ENCODE measurements at regions not wholly inside any gene's neighbourhood (a gene's known extent, or its start where the extent isn't known, plus 50 kb on each side); places are given as distances from the start of the nearest gene placed in this dataset.

DNA sequence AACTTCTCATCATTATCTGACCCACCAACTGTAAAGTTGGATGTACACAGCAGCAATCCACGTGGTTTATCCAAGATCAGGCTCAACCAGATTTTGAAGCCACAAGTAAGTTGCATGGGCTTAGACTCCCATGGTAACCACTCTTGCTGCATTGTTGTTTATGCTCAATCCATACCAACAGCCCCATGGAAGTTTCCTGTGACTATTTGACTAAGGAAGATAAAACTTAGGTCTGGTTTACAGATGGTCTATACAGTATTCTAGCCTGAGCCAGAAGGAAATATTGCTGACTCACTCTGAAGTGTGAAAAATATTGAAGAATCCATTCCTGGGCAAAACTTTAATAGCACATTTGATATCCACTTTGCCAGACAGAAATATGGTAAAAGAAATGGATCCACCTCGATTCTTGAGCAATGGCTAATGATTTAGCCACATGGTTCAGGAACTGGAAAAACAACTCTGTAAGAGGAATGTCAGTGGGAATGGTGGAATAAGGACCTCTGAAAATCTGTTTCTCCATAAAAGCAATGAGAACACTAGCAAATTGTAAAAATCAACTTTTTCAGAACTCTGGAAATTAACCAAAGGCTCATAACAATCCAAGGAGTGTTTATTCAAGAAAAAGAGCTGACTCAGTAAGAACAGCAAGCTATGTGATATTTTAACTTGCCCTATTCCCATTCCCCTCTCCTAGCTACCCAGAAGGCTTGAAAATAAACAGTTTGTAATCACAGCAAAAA, 162.9 kb upstream of the STT3B start:
- TF ChIP-seq, protein P1, sequence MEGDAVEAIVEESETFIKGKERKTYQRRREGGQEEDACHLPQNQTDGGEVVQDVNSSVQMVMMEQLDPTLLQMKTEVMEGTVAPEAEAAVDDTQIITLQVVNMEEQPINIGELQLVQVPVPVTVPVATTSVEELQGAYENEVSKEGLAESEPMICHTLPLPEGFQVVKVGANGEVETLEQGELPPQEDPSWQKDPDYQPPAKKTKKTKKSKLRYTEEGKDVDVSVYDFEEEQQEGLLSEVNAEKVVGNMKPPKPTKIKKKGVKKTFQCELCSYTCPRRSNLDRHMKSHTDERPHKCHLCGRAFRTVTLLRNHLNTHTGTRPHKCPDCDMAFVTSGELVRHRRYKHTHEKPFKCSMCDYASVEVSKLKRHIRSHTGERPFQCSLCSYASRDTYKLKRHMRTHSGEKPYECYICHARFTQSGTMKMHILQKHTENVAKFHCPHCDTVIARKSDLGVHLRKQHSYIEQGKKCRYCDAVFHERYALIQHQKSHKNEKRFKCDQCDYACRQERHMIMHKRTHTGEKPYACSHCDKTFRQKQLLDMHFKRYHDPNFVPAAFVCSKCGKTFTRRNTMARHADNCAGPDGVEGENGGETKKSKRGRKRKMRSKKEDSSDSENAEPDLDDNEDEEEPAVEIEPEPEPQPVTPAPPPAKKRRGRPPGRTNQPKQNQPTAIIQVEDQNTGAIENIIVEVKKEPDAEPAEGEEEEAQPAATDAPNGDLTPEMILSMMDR (IDR thresholded peaks at IDR 0.05; ENCODE audit: insufficient read depth, low read depth, low read length), result no peak
- peak; percentile 18 for DNase-seq (ENCODE audit: low read depth)
- no peak overlapping the region for H3K4me3 ChIP-seq (ENCODE audit: low read depth, low read length)

DNA sequence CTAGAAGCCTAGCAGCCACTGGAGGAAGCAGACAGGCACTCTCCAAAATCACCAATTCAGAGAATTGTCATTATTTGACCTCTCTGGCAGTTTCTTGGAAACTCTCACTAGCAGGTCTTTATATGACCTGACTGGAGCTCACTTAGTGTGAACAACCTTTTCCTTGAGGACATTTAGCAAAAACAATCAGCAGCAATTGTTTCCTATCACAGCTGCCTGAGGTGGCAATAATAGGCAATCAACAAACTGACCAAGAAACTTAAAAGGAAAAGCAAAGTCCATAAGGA, 162.4 kb upstream of the STT3B start:
- TF ChIP-seq, protein P1 (IDR thresholded peaks at IDR 0.05; ENCODE audit: insufficient read depth, low read depth, low read length), result no peak
- H3K4me3 ChIP-seq (ENCODE audit: low read depth, low read length), result no peak overlapping the region

DNA sequence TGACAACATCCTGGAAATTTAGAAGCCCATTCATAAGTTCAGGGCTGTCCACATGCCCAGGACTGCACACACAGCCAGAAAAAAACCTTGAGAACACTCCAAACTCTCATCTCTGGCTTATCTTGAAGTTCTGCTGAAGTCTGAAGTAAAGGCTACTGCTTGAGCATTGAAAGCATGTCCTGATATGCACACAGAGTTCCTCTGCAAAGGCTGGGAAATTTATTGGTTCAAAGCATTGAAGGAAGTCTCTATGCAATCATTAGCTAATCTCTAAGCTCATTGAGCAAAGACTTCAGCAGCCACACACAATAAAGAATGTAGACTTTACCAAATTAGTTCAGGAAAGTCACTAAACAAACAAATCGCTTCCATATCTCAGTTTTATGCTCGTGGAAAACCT, 162.0 kb upstream of the STT3B start:
- TF ChIP-seq, protein P1 (IDR thresholded peaks at IDR 0.05; ENCODE audit: insufficient read depth, low read depth, low read length), result no peak
- H3K4me3 ChIP-seq (ENCODE audit: low read depth, low read length), result no peak overlapping the region
- no peak for DNase-seq (ENCODE audit: low read depth)

More for the DNA sequence above, 162.4 kb upstream of the STT3B start:
- no peak for DNase-seq (ENCODE audit: low read depth)

DNA sequence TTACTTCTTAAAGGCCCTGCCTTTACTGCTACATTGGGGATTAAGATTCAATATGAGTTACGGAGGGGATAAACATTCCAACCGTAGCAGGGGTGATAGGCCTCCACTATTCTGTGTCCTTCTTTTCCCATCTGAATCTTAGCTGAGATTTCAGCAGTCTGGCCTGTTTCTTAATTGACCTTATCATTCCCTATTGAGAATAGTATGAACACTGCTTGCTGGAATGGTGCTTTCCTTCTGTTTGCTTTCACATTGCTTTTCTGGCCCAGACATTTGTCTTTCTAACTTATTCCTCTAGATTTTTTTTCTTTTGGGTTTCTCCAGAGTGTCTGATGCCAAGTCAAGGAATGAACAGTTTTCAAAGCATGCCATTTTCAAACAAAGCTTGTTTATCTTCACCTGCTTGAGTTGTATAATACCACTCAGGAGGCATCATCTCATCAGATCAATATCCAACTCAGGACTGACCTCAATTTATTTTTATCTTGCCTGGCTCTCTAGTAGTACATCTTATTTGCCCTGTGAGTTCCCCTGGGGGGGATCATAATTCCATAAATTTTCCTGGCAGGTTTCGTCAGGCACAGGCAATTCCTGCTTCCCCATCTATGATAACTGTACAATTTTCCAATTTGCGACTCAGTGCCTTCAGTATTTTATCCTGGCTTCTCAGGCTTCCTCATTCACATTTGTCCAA, 161.1 kb upstream of the STT3B start:
- TF ChIP-seq, protein P1 (IDR thresholded peaks at IDR 0.05; ENCODE audit: insufficient read depth, low read depth, low read length), result no peak
- no peak overlapping the region for H3K4me3 ChIP-seq (ENCODE audit: low read depth, low read length)
- DNase-seq (ENCODE audit: low read depth), result no peak

DNA sequence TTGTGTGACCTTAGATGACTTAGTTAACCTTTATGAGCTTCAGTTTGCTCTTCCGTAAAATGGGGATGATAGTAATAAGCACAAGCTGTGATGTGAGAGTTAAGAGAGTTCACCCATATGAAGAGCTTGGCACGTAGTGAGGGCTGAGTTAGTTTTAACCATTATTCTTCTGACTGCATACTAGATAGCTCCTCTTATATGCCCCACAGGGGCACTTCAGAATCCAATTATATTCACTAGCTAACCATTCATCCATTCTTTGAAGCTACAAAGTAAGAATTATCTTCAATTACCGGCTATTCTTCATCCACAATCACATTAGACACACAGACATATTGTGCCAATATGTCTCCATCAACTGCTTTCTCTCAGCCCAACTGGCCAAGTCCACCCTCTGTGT, 159.0 kb upstream of the STT3B start:
- DNase-seq (ENCODE audit: low read depth), result no peak
- H3K4me3 ChIP-seq (ENCODE audit: low read depth, low read length), result no peak overlapping the region
- TF ChIP-seq, protein P1 (IDR thresholded peaks at IDR 0.05; ENCODE audit: insufficient read depth, low read depth, low read length), result no peak

DNA sequence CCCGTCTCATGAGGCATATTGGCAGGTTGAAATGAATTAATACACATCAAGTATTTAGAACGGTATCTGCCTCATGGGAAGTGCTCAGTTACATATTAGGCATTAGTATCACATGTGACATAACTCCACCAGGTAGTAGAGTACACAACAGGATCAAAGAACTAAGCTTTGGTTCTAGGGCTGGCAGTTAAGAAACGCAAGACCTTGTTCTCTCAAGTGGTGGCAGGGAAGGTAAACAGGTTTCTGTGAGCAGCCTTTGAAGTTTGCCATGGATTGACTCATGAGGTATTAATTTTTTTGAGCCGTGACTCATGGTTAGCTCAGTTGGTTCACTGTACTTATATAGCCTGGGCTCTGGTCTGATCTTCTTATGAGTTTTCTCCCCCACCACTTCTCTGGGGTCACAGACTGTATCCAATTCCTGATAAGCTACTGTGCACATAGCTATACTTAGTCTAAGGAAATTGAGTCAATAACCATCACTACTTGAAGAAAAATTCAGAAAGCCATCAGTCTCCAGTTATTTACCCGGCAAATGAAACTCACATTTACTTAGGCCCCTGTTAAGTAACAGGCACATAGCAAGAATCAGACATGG, 155.6 kb upstream of the STT3B start:
- peak; percentile 37 for DNase-seq (ENCODE audit: low read depth)
- TF ChIP-seq, protein P1 (IDR thresholded peaks at IDR 0.05; ENCODE audit: insufficient read depth, low read depth, low read length), result no peak

More for the DNA sequence above, 155.6 kb upstream of the STT3B start:
- no peak overlapping the region for H3K4me3 ChIP-seq (ENCODE audit: low read depth, low read length)
